GM19467 (cell line): ENCODE measurements at regions not wholly inside any gene's neighbourhood (a gene's known extent, or its start where the extent isn't known, plus 50 kb on each side); places are given as distances from the start of the nearest gene placed in this dataset.

ENCODE experiments used
- ATAC-seq: cut with Tn5 transposase; IDR thresholded peaks from one replicate; pipeline ENCODE4 v1.9.1; 2021; ENCODE audit warnings: mild to moderate bottlenecking, moderate library complexity; ENCODE audit not compliant: unreplicated experiment

- no peak for ATAC-seq
Observed at GRCh38 chr18:34077599-34077998, 147.1 kb downstream of the NOL4 start.

DNA sequence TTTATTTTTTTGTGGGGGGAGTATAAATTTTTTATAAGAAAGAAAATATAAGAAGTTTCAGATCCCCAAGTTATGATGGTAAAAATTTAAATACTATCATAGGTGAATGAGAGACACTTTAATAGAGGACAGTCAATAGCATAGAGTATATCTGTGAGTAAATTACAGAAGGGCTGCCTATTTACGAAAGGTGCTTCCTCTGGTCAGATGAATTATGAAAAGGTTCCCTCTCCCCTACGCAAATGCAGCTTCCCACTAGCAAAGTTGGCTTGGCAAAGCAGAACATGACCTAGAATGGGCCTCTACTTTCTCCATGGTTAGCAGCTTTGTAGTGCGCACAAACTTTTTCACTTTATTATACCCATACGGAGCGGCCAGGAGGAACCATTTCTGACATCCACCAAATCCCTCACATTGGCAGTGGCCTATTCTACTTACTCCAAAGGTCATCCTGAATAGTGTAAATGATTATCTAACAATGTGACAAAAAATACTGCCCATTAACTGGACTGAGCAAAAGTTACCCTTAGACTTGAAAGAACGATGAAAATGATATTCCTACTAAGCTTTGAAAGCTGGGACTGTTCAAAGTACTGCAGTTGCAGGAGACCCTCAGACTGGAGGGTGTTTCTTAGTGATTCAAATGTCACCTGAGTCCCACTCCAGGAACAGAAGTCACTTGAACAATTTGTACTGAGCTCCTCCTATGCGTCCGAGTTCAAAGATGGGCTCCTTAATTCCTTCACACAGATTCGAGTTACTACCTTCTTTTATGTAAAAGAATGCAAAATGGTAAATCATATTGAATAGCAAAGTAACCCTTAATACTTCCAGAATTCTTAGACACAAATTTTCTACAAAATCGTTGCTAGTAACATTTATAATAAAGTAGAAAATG lies 148.5 kb downstream of the NOL4 start:
- no peak for ATAC-seq

GRCh38 chr18:34061226-34061625 lies 163.5 kb downstream of the NOL4 start:
- no peak for ATAC-seq

GRCh38 chr18:34055227-34055626 lies 169.5 kb downstream of the NOL4 start:
- no peak for ATAC-seq

GRCh38 chr18:34050661-34051060 lies 174.1 kb downstream of the NOL4 start:
- no peak for ATAC-seq

- no peak for ATAC-seq
Observed at GRCh38 chr18:34049511-34049910, 175.2 kb downstream of the NOL4 start.

DNA sequence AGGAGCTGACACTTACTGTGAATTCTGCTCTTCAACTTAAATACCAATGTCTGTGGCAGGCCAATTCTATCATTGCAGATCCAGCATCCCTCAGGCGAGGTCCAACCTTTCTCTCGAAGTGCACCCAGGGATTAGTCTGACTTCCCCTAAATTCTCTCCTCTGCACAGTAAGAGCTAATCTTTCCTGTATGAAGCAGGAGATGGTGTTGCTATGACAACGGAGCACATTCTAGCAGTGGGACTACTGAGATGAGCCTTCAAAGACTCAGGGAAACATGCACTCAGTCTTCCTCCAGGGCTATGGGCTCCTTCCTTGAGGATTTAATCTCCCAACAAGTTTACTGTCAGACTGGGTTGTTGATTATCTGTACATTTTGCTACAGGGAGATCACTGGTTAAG lies 176.3 kb downstream of the NOL4 start:
- ATAC-seq = no peak

DNA sequence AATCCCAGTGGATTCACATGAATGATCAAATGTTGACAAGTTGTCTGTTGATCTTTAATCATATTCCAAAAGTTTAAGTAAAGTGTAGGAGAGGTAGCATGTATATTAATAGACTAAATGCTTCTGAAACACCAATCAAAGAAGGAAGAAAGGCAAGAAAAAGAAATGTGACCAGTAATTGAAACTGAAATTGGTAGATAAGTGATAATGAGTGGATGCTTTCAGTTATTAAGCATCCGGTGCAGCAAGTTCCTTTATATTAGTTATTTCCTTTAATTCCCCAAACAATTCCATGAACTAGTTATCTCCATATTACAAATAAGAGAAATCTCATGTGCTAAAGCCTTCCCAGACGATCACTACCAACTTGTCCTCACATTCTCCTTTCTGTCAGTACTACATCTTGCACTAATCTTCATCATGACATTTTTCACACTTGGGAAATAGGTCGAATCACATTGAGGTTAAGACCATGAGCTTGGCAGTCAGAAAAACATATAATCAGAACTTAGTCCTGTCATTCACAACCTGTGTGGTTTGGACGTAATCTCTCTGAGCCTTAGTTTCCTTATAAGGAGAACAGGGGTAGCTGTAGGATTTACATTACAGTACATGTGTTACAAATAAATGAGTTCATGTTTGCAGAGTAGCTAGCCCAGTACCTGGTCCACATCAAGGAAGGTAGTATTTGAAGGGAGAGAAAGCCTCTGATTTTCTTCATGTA lies 182.1 kb downstream of the NOL4 start:
- ATAC-seq = no peak

DNA sequence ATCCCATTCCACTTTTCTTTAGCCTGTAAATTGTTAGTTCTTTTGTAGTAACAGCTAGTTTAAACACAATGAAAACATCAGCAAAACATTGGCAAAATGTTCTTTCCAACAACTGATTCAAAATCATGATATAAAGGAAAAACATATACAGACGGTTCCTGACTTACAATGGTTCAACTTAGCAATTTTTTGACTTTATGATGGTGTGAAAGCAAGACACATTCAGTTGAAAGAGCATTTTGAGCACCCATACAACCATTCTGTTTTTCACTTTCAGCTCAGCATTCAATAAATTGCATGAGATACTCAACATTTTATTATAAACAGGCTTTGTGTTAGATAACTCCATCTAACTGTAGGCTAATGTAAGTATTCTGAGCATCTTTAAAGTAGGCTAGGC lies 185.1 kb downstream of the NOL4 start:
- no peak for ATAC-seq

DNA sequence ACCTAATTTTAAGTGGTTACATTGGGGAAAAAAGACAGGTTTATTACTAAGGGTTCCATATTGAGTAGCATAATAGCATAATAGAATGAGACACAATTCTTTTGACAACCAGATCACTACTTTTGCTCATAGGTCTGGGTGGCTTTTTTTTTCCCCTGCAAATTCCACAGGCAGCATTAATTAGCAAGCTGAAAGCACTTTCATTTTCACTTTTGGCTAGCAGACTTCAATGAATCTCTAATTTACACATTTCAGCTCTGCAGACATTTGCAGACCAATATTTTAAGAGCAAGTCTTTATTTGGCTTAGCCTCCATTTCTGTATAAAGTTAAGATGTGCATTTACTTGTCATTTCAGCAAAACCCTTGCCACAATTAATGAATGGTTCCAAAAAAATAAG lies 185.5 kb downstream of the NOL4 start:
- ATAC-seq = no peak

DNA sequence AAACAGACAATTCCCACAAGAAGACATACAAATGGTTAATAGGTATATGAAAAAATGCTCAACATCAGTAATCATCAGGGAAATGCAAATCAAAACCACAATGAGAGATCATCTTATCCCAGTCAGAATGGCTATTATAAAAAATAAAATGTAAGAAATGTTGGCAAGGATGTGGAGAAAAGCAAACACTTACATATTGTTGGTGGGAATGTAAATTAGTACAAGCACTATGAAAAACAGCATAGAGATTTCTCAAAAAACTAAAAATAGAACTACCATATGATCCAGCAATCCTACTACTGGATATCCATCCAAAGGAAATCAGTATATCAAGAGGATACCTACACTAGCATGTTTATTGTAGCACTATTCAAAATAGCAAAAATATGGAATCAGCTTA lies 186.6 kb downstream of the NOL4 start:
- ATAC-seq = no peak

DNA sequence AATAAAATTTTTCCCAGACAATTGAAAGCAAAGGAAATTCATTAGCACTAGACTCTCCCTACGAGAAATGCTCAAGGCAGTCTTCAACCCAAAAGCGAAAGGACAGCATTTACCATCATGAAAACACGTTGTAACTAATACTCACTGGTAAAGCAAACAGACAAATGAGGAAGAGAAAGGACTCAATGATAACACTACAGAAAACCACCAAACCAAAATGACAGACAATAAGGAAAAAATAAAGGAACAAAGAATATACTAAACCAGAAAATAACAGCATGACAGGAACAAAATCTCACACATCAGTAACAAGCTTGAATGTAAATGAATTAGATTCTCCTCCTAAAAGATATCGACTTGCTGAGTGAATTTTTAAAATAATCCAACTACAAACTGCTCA lies 190.7 kb downstream of the NOL4 start:
- no peak for ATAC-seq

- no peak for ATAC-seq
Observed at GRCh38 chr18:34031810-34032209, 192.9 kb downstream of the NOL4 start.

DNA sequence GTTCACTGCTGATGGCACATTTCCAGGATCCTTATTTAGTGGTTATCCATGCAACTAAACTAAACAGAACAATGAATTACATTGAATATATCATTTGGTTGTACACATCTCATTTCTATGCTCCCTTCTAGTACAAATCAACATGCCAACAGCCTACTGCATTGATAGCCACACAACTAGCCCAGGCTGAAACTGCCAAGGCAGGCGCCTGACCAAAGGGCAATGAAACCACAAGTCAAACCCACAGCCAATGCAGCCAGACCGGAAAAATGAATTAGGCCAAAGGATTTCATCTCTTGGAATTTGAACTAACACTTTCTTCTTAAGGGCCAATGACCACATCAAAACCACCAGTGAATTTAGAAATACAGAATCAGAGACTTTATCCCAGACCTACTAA lies 196.4 kb downstream of the NOL4 start:
- no peak for ATAC-seq

- no peak for ATAC-seq
Observed at GRCh38 chr18:34025191-34025801, 199.4 kb downstream of the NOL4 start.

- no peak for ATAC-seq
Observed at GRCh38 chr18:34023471-34023870, 201.2 kb downstream of the NOL4 start.

DNA sequence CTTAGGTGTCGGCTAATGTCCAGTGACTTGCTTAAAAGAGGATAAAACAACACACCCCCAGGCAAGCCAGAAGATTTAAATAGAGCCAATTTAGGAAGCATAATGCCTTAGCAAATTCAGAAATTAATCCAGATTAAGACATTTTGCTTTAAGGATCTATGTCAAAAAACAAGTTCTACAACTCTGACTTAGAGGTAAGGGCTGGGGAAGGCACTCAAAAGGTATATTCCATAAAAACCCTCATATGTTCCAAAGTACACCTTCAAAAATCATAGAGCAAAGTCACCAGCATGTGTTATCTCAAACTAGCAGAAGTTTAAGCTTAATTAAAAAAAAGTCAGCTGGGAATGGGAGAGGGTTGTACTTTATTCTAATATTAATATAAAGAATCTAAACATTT lies 206.4 kb downstream of the NOL4 start:
- ATAC-seq = no peak

DNA sequence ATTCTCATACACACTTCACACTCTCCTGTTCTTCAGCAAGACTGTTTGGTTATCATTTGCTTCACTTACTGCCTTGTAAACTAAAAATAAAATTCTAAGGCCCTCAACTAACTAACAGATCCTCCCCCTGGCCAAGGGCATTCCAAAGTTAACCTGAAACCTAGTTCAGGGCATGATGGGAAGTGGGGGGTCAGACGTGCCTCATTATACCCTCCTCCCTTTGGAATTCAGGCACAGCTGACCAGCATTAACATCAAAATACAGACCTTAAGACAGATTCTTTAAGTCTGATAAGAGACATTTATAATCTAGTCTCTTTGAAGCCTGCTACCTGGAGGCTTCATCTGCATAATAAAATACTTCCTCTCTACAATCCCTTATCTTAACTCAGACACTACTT lies 221.0 kb downstream of the NOL4 start:
- no peak for ATAC-seq

DNA sequence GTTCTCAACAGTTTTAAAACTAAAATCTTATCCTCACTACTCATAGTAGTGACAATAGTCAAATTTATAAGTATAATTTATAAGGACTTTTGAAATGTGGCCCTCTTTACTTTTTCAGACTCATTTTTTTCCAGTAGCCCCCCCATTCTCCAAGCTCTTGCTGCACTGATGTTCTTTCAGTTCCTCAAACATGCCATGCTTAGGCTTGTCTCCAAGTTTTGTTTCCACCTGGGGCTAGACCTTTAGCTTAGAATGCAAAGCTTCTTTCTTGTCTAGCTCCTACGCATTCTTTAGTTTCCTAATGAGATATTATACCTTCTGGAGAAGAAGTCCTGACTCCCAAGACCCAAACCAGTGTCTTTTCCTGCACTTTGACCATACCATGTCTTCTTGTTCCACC lies 222.6 kb downstream of the NOL4 start:
- ATAC-seq = no peak

GRCh38 chr18:34001376-34001775 lies 223.3 kb downstream of the NOL4 start:
- no peak for ATAC-seq

GRCh38 chr18:33987206-33987605 lies 237.5 kb downstream of the NOL4 start:
- ATAC-seq = no peak

DNA sequence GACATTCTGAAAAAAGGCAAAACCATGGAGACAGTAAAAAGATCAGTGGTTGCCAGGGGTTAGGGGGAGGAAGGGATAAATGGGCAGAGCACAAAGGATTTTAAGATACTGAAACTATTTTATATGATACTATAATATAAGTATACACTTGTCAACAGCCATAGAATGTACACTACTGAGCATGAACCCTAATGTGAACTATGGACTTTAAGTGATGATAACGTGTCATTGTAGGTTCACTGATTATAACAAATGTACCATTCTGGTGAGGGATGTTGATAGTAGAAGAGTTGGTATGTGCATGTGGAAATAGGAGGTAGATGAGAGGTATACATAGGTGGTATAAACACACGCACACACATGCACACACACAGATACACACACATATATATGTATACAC lies 241.6 kb downstream of the NOL4 start:
- no peak for ATAC-seq
